ENCODE measurements at regions not wholly inside any gene's neighbourhood (a gene's known extent, or its start where the extent isn't known, plus 50 kb on each side); places are given as distances from the start of the nearest gene placed in this dataset.

DNA sequence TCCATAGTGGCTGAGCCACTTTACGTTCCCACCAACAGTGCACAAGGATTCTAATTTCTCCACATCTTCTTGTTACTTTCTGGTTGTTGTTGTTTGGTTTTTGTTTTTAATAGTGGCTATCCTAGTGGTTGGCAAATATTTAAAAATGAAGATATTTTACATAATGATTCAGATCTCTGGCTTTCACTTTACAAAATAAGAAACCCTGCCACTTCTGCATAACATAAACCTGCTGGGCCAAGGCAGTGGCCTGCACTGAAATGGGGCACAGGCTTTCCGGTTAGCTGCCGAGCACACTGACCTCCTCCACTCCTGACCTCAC lies 320.4 kb downstream of the RPS6KC1 start:
- TF ChIP-seq POLR2AphosphoS5 (IDR thresholded peaks at IDR 0.05; ENCODE audit: low read depth, low read length) (no peak), FOXP2 (optimal IDR thresholded peaks at IDR 0.05; ENCODE audit: borderline replicate concordance, extremely low read depth, extremely low read length, insufficient read depth) (no peak), TAF1 (IDR thresholded peaks at IDR 0.05; ENCODE audit: borderline replicate concordance, insufficient read depth, low read length) (no peak), SIN3A (IDR thresholded peaks at IDR 0.05; ENCODE audit: borderline replicate concordance, insufficient read depth, low read length) (no peak)
